ENCODE measurements at regions not wholly inside any gene's neighbourhood (a gene's known extent, or its start where the extent isn't known, plus 50 kb on each side); places are given as distances from the start of the nearest gene placed in this dataset.
"Not testable (repeated sequence)": the region's sequence is repeated elsewhere in the genome, so short reads cannot be mapped to it uniquely, and the experiment has no call there.

GRCh38 chr6:112401083-112401482 lies 54.0 kb downstream of the RFPL4B start:
- TF ChIP-seq CTCF (IDR thresholded peaks at IDR 0.05; ENCODE audit: extremely low read depth, insufficient read depth, missing control alignments) = no peak
- no peak for DNase-seq (ENCODE audit: low spot score)
- in situ Hi-C loops (cut with MboI; ENCODE audit: low pct_unique_long_range_greater_than_20kb, low sequenced_read_pairs, unreplicated experiment) = no loop called here

- in situ Hi-C loops (cut with MboI; ENCODE audit: low pct_unique_long_range_greater_than_20kb, low sequenced_read_pairs, unreplicated experiment) = no loop called here
- no peak for TF ChIP-seq CTCF (IDR thresholded peaks at IDR 0.05; ENCODE audit: extremely low read depth, insufficient read depth, missing control alignments)
- DNase-seq (ENCODE audit: low spot score) = no peak
These were observed 60.0 kb downstream of the RFPL4B start for GRCh38 chr6:112407101-112407590.

- no peak for DNase-seq (ENCODE audit: low spot score)
- in situ Hi-C loops (cut with MboI; ENCODE audit: low pct_unique_long_range_greater_than_20kb, low sequenced_read_pairs, unreplicated experiment) = no loop called here
- TF ChIP-seq CTCF (IDR thresholded peaks at IDR 0.05; ENCODE audit: extremely low read depth, insufficient read depth, missing control alignments) = no peak
These were observed 61.4 kb downstream of the RFPL4B start for GRCh38 chr6:112408522-112408921.

- DNase-seq (ENCODE audit: low spot score) = no peak
- TF ChIP-seq CTCF (IDR thresholded peaks at IDR 0.05; ENCODE audit: extremely low read depth, insufficient read depth, missing control alignments) = no peak
- in situ Hi-C loops (cut with MboI; ENCODE audit: low pct_unique_long_range_greater_than_20kb, low sequenced_read_pairs, unreplicated experiment) = no loop called here
These were observed 62.2 kb downstream of the RFPL4B start for GRCh38 chr6:112409311-112409710.

GRCh38 chr6:112413780-112414179 lies 66.7 kb downstream of the RFPL4B start:
- no peak for TF ChIP-seq CTCF (IDR thresholded peaks at IDR 0.05; ENCODE audit: extremely low read depth, insufficient read depth, missing control alignments)
- in situ Hi-C loops (cut with MboI; ENCODE audit: low pct_unique_long_range_greater_than_20kb, low sequenced_read_pairs, unreplicated experiment) = no loop called here
- DNase-seq (ENCODE audit: low spot score) = no peak

- no peak for TF ChIP-seq CTCF (IDR thresholded peaks at IDR 0.05; ENCODE audit: extremely low read depth, insufficient read depth, missing control alignments)
- in situ Hi-C loops (cut with MboI; ENCODE audit: low pct_unique_long_range_greater_than_20kb, low sequenced_read_pairs, unreplicated experiment) = no loop called here
- DNase-seq (ENCODE audit: low spot score) = no peak
These were observed 68.2 kb downstream of the RFPL4B start for GRCh38 chr6:112415366-112415765.

GRCh38 chr6:112416866-112417265 lies 69.7 kb downstream of the RFPL4B start:
- no peak for TF ChIP-seq CTCF (IDR thresholded peaks at IDR 0.05; ENCODE audit: extremely low read depth, insufficient read depth, missing control alignments)
- in situ Hi-C loops (cut with MboI; ENCODE audit: low pct_unique_long_range_greater_than_20kb, low sequenced_read_pairs, unreplicated experiment) = no loop called here
- DNase-seq (ENCODE audit: low spot score) = no peak

- in situ Hi-C loops (cut with MboI; ENCODE audit: low pct_unique_long_range_greater_than_20kb, low sequenced_read_pairs, unreplicated experiment); DNase-seq (ENCODE audit: low spot score): not testable (repeated sequence)
These were observed 79.9 kb downstream of the RFPL4B start for GRCh38 chr6:112427011-112427410.
